CD14-positive monocyte (primary cell): ENCODE measurements at regions not wholly inside any gene's neighbourhood (a gene's known extent, or its start where the extent isn't known, plus 50 kb on each side); places are given as distances from the start of the nearest gene placed in this dataset.

Experiments
- DNase-seq, 3 donors: peaks; one replicate each; pipeline ENCODE4 v3.0.0-alpha.2; 2011 to 2022
- H2AFZ ChIP-seq: 2 replicates; pipeline ENCODE4 v1.6.0; 2012; ENCODE audit warnings: mild to moderate bottlenecking, low read depth, low read length, inconsistent platforms; ENCODE audit not compliant: insufficient read depth, poor library complexity, severe bottlenecking
- H3K27ac ChIP-seq, 2 donors: 1 replicate in 1 of 2; 2 replicates in 1 of 2; pipeline ENCODE4 v1.5.1; 2012 to 2013; ENCODE audit warnings: low read length in 2 of 2, control low read depth in 1 of 2, inconsistent platforms in 1 of 2, low read depth in 1 of 2, mild to moderate bottlenecking in 1 of 2
- H3K27me3 ChIP-seq, 2 donors: one replicate each; pipeline versions ENCODE4 v1.6.0 to v1.6.1; 2011 to 2013; ENCODE audit warnings: low read length in 2 of 2; ENCODE audit not compliant: control insufficient read depth in 2 of 2, insufficient read depth in 2 of 2
- H3K36me3 ChIP-seq, 2 donors: replicated peaks in 1 of 2; 1 replicate in 1 of 2; 2 replicates in 1 of 2; pipeline versions ENCODE4 v1.5.1 to v1.6.1; 2012 to 2013; ENCODE audit warnings: low read length in 2 of 2, control low read depth in 1 of 2, inconsistent platforms in 1 of 2, mild to moderate bottlenecking in 1 of 2; ENCODE audit not compliant: insufficient read depth in 2 of 2, control insufficient read depth in 1 of 2
- H3K4me1 ChIP-seq, 2 donors: 1 replicate in 1 of 2; 2 replicates in 1 of 2; pipeline versions ENCODE4 v1.5.1 to v1.6.1; 2012 to 2013; ENCODE audit warnings: low read length in 2 of 2, control low read depth in 1 of 2, inconsistent platforms in 1 of 2, mild to moderate bottlenecking in 1 of 2, moderate library complexity in 1 of 2; ENCODE audit not compliant: insufficient read depth in 2 of 2, control insufficient read depth in 1 of 2
- H3K4me2 ChIP-seq: replicated peaks from 2 replicates; pipeline ENCODE3; 2012; ENCODE audit warnings: low read length, moderate library complexity, mild to moderate bottlenecking; ENCODE audit not compliant: poor library complexity, severe bottlenecking; ENCODE audit errors: extremely low read depth
- H3K4me3 ChIP-seq, 3 experiments: fragments of 200-600 bp in 1 of 3; sonication (generic) in 1 of 3; replicated peaks in 1 of 3; 1 replicate in 2 of 3; 2 replicates in 1 of 3; pipeline ENCODE4 v1.5.1; 2011 to 2013; ENCODE audit warnings: low read length in 3 of 3, mild to moderate bottlenecking in 3 of 3, control low read depth in 2 of 3, low read depth in 2 of 3, inconsistent platforms in 1 of 3, moderate library complexity in 1 of 3
- H3K79me2 ChIP-seq: 2 replicates; pipeline ENCODE4 v1.6.0; 2012; ENCODE audit warnings: mild to moderate bottlenecking, control low read depth, inconsistent platforms, low read length, moderate library complexity; ENCODE audit not compliant: insufficient read depth
- H3K9ac ChIP-seq: 2 replicates; pipeline ENCODE4 v1.6.0; 2017; ENCODE audit warnings: low read length, mild to moderate bottlenecking; ENCODE audit not compliant: insufficient read depth, poor library complexity, severe bottlenecking
- H3K9me3 ChIP-seq, 2 donors: replicated peaks in 1 of 2; 1 replicate in 1 of 2; 2 replicates in 1 of 2; pipeline versions ENCODE4 v1.5.1 to v1.6.1; 2012 to 2013; ENCODE audit warnings: low read length in 2 of 2, control low read depth in 1 of 2; ENCODE audit not compliant: control insufficient read depth in 1 of 2, insufficient read depth in 1 of 2
- H4K20me1 ChIP-seq: 2 replicates; pipeline ENCODE4 v1.6.0; 2012; ENCODE audit warnings: mild to moderate bottlenecking, low read length, control low read depth, moderate library complexity; ENCODE audit not compliant: insufficient read depth
- H3K27ac Mint-ChIP-seq, 7 donors: one replicate each; pipeline ENCODE4 v1.8.0; 2020; ENCODE audit warnings: mild to moderate bottlenecking in 7 of 7, mixed read lengths in 7 of 7, moderate library complexity in 6 of 7, inconsistent platforms in 2 of 7
- H3K27me3 Mint-ChIP-seq, 3 donors: one replicate each; pipeline ENCODE4 v1.8.0; 2021 to 2022; ENCODE audit warnings: low read depth in 3 of 3, mild to moderate bottlenecking in 3 of 3, mixed read lengths in 3 of 3, moderate library complexity in 3 of 3, inconsistent platforms in 1 of 3
- H3K36me3 Mint-ChIP-seq, 2 donors: one replicate each; pipeline ENCODE4 v1.8.0; 2020; ENCODE audit warnings: mixed read lengths in 2 of 2, inconsistent platforms in 1 of 2, mild to moderate bottlenecking in 1 of 2
- H3K4me1 Mint-ChIP-seq: one replicate; pipeline ENCODE4 v1.8.0; 2020; ENCODE audit warnings: mild to moderate bottlenecking, mixed read lengths
- H3K4me3 Mint-ChIP-seq, 2 donors: one replicate each; pipeline ENCODE4 v1.8.0; 2020; ENCODE audit warnings: mild to moderate bottlenecking in 2 of 2, mixed read lengths in 2 of 2, moderate library complexity in 1 of 2
- H3K9me3 Mint-ChIP-seq, 7 donors: one replicate each; pipeline ENCODE4 v1.8.0; 2020 to 2022; ENCODE audit warnings: mixed read lengths in 7 of 7, mild to moderate bottlenecking in 6 of 7, moderate library complexity in 6 of 7, inconsistent platforms in 2 of 7
- CTCF ChIP-seq: fragments of 200-600 bp; IDR thresholded peaks from one replicate; pipeline ENCODE4 v1.8.0; 2022; ENCODE audit warnings: antibody characterized with exemption, mild to moderate bottlenecking
- WGBS: methylation state at CpG from one replicate; pipeline ENCODE4 v1.1.5; 2013; ENCODE audit warnings: missing lambda C conversion rate; ENCODE audit not compliant: insufficient coverage; 5-methylcytosine and 5-hydroxymethylcytosine counted together
- intact Hi-C, 2 donors: fragments of 100-400 bp; cut with micrococcal nuclease; formaldehyde crosslinking; loops; one replicate each; pipeline versions ENCODE4 v1.15.0 to v1.15.1; 2023

- H3K9me3 Mint-ChIP-seq: peaks cover 8 to 18% (median 11%) of the 10 kb centered on the region in 7 donors
- 90% methylated on average over 4 of the region's 7 CpGs for WGBS
Measured at GRCh38 chr2:5791371-5791770, 99.2 kb downstream of the SOX11 start.

GRCh38 chr2:5794012-5794411 lies 101.8 kb downstream of the SOX11 start:
- H3K4me3 ChIP-seq: no peak overlapping the region
- H3K9ac ChIP-seq: no peak overlapping the region
- no peak overlapping the region for H3K4me3 Mint-ChIP-seq
- H3K27me3 ChIP-seq: no peaks in the 10 kb centered on the region
- H3K36me3 Mint-ChIP-seq: no peaks in the 10 kb centered on the region
- H3K9me3 Mint-ChIP-seq: peaks cover 0 to 15% (median 6%) of the 10 kb centered on the region in 7 donors
- no peaks in the 10 kb centered on the region for H3K36me3 ChIP-seq
- H3K27ac Mint-ChIP-seq: no peak overlapping the region
- H3K4me1 Mint-ChIP-seq: no peaks in the 10 kb centered on the region
- no peaks in the 10 kb centered on the region for H3K27me3 Mint-ChIP-seq
- no peaks in the 10 kb centered on the region for H3K4me1 ChIP-seq
- no peak overlapping the region for H2AFZ ChIP-seq
- WGBS: 96% methylated on average over 6 of the region's 6 CpGs
- H3K79me2 ChIP-seq: no peaks in the 10 kb centered on the region
- intact Hi-C loops: no loop called here
- no peak overlapping the region for H3K27ac ChIP-seq
- peaks cover 3 to 9% of the 10 kb centered on the region in 2 donors for H3K9me3 ChIP-seq
- no peak for TF ChIP-seq CTCF
- no peak for DNase-seq
- no peak overlapping the region for H3K4me2 ChIP-seq
- no peaks in the 10 kb centered on the region for H4K20me1 ChIP-seq

More at GRCh38 chr2:5791371-5791770, 99.2 kb downstream of the SOX11 start:
- H3K4me1 Mint-ChIP-seq: no peaks in the 10 kb centered on the region
- Histone ChIP-seq H3K4me3 (no peak overlapping the region), H3K9me3 (peaks cover 12 to 18% of the 10 kb centered on the region in 2 donors), H3K4me1 (no peaks in the 10 kb centered on the region), H3K9ac (no peak overlapping the region), H3K36me3 (no peaks in the 10 kb centered on the region), H3K79me2 (no peaks in the 10 kb centered on the region), H4K20me1 (no peaks in the 10 kb centered on the region), H2AFZ (no peak overlapping the region), H3K4me2 (no peak overlapping the region), H3K27ac (no peak overlapping the region), H3K27me3 (no peaks in the 10 kb centered on the region)
- H3K27ac Mint-ChIP-seq: no peak overlapping the region
- no peaks in the 10 kb centered on the region for H3K36me3 Mint-ChIP-seq
- no peak overlapping the region for H3K4me3 Mint-ChIP-seq
- DNase-seq: no peak
- no peaks in the 10 kb centered on the region for H3K27me3 Mint-ChIP-seq
- no peak for TF ChIP-seq CTCF
- intact Hi-C loops: no loop called here
